Loucy (cell line): ENCODE measurements at regions not wholly inside any gene's neighbourhood (a gene's known extent, or its start where the extent isn't known, plus 50 kb on each side); places are given as distances from the start of the nearest gene placed in this dataset.
A peak's percentile ranks its signal among the peaks of the same experiment; 100 is the strongest.

ENCODE experiments used
- H2AFZ ChIP-seq: fragments of 200-600 bp; sonication (generic); 2 replicates; pipeline ENCODE4 v1.6.0; 2016; ENCODE audit warnings: antibody characterized with exemption, mild to moderate bottlenecking, low read length, moderate library complexity
- H3F3A ChIP-seq: fragments of 200-600 bp; 2 replicates; pipeline ENCODE4 v1.6.0; 2016; ENCODE audit warnings: antibody characterized with exemption, low read depth, mild to moderate bottlenecking
- H3K27me3 ChIP-seq: fragments of 200-600 bp; sonication (generic); 2 replicates; pipeline ENCODE4 v1.6.1; 2014; ENCODE audit warnings: low read length, mild to moderate bottlenecking; ENCODE audit not compliant: insufficient read depth, poor library complexity, severe bottlenecking
- H3K36me3 ChIP-seq: fragments of 200-600 bp; sonication (generic); 2 replicates; pipeline ENCODE4 v1.6.1; 2016; ENCODE audit warnings: low read length; ENCODE audit not compliant: insufficient read depth
- H3K4me1 ChIP-seq: fragments of 200-600 bp; sonication (generic); 2 replicates; pipeline ENCODE4 v1.5.1; 2014; ENCODE audit warnings: low read length, mild to moderate bottlenecking; ENCODE audit not compliant: insufficient read depth, poor library complexity, severe bottlenecking
- H3K4me2 ChIP-seq: fragments of 200-600 bp; sonication (generic); 2 replicates; pipeline ENCODE4 v1.6.0; 2014; ENCODE audit warnings: antibody characterized with exemption, low read length, low read depth, mild to moderate bottlenecking; ENCODE audit not compliant: poor library complexity, severe bottlenecking
- H3K4me3 ChIP-seq: fragments of 200-600 bp; sonication (generic); 2 replicates; pipeline ENCODE4 v1.5.1; 2014; ENCODE audit warnings: low read length, mild to moderate bottlenecking, mixed read lengths; ENCODE audit not compliant: poor library complexity, severe bottlenecking
- H3K79me2 ChIP-seq: fragments of 200-600 bp; sonication (generic); 2 replicates; pipeline ENCODE4 v1.6.1; 2014; ENCODE audit warnings: low read length; ENCODE audit not compliant: insufficient read depth
- H3K9ac ChIP-seq: fragments of 200-600 bp; sonication (generic); 2 replicates; pipeline ENCODE4 v1.6.0; 2014; ENCODE audit warnings: mild to moderate bottlenecking, low read depth, low read length, moderate library complexity; ENCODE audit not compliant: poor library complexity, severe bottlenecking
- H3K9me2 ChIP-seq: fragments of 200-600 bp; sonication (generic); replicated peaks from 2 replicates; pipeline ENCODE4 v1.6.1; 2016; ENCODE audit warnings: low read depth, low read length, mixed read lengths
- H3K9me3 ChIP-seq: fragments of 200-600 bp; sonication (generic); 2 replicates; pipeline ENCODE4 v1.6.1; 2014; ENCODE audit warnings: mild to moderate bottlenecking, antibody characterized with exemption, low read length, low read depth; ENCODE audit not compliant: insufficient read depth
- H4K20me1 ChIP-seq: fragments of 200-600 bp; sonication (generic); 2 replicates; pipeline ENCODE4 v1.6.0; 2014; ENCODE audit warnings: antibody characterized with exemption, low read length, mild to moderate bottlenecking; ENCODE audit not compliant: insufficient read depth, poor library complexity, severe bottlenecking
- CTCF ChIP-seq: fragments of 200-600 bp; sonication (generic); conservative IDR thresholded peaks from 2 replicates; pipeline ENCODE4 v1.5.1; 2014; ENCODE audit warnings: mild to moderate bottlenecking, antibody characterized with exemption, low read length
- EZH2phosphoT487 ChIP-seq: fragments of 200-600 bp; IDR thresholded peaks from 2 replicates; pipeline ENCODE4 v1.6.1; 2018; ENCODE audit warnings: antibody characterized with exemption, mild to moderate bottlenecking, moderate library complexity, borderline replicate concordance

GRCh38 chr2:13968811-13969210 lies 663.7 kb upstream of the LRATD1 start:
- Histone ChIP-seq H3K4me1 (peaks cover 3% of the 10 kb centered on the region), H3K9ac (no peak overlapping the region), H3K27me3 (no peaks in the 10 kb centered on the region), H3F3A (no peaks in the 10 kb centered on the region), H3K36me3 (no peaks in the 10 kb centered on the region), H3K9me2 (no peaks in the 10 kb centered on the region), H3K4me3 (peak overlapping the region; percentile 55), H3K9me3 (no peaks in the 10 kb centered on the region), H2AFZ (peak overlapping the region; percentile 86), H4K20me1 (no peaks in the 10 kb centered on the region), H3K4me2 (peak overlapping the region; percentile 60), H3K79me2 (no peaks in the 10 kb centered on the region)
- TF ChIP-seq EZH2phosphoT487, result no peak
- no peak for TF ChIP-seq CTCF

GRCh38 chr2:13986119-13986720 lies 646.3 kb upstream of the LRATD1 start:
- Histone ChIP-seq H3K9me2 (no peaks in the 10 kb centered on the region), H3K27me3 (no peaks in the 10 kb centered on the region), H3K4me3 (no peak overlapping the region), H3K4me1 (no peaks in the 10 kb centered on the region), H3K9me3 (no peaks in the 10 kb centered on the region), H3F3A (no peaks in the 10 kb centered on the region), H3K9ac (no peak overlapping the region), H3K36me3 (no peaks in the 10 kb centered on the region), H3K4me2 (no peak overlapping the region), H2AFZ (no peak overlapping the region), H3K79me2 (no peaks in the 10 kb centered on the region), H4K20me1 (no peaks in the 10 kb centered on the region)
- no peak for TF ChIP-seq CTCF

GRCh38 chr2:13996527-13996926 lies 636.0 kb upstream of the LRATD1 start:
- Histone ChIP-seq H3K4me3 (no peak overlapping the region), H4K20me1 (no peaks in the 10 kb centered on the region), H2AFZ (no peak overlapping the region), H3K79me2 (no peaks in the 10 kb centered on the region), H3K9me3 (no peaks in the 10 kb centered on the region), H3K27me3 (no peaks in the 10 kb centered on the region), H3F3A (no peaks in the 10 kb centered on the region), H3K9ac (no peak overlapping the region), H3K9me2 (no peaks in the 10 kb centered on the region), H3K4me2 (no peak overlapping the region), H3K4me1 (no peaks in the 10 kb centered on the region), H3K36me3 (no peaks in the 10 kb centered on the region)
- TF ChIP-seq CTCF (no peak), EZH2phosphoT487 (no peak)
